NCI-H2081 treated with DMSO at 0.1 percent for 48 hours (cell line): ENCODE measurements at regions not wholly inside any gene's neighbourhood (a gene's known extent, or its start where the extent isn't known, plus 50 kb on each side); places are given as distances from the start of the nearest gene placed in this dataset.

Experiments used
- DNase-seq: peaks from one replicate; lab custom pipeline; 2025; lab: John Stamatoyannopoulos, UW

- no peak for DNase-seq
Measured at GRCh38 chr4:144465546-144465945, 180.4 kb upstream of the HHIP start.

DNA sequence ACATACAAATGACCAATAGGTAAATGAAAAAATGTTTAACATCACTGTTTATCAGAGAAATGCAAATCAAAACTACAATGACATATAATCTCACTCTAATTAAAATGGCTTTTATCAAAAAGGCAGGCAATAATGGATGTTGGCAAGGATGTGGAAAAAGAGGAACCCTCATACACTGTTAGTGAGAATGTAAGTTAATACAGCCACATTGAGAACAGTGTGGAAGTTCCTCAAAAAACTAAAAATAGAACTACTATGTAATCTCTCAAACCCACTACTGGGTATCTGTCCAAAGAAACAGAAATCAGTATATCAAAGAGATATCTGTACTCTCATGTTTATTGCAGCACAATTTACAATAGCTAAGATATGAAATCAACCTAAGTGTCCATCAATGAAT is 165.9 kb upstream of the HHIP start:
- no peak for DNase-seq

- no peak for DNase-seq
Measured at GRCh38 chr4:144489831-144490230, 156.1 kb upstream of the HHIP start.

DNA sequence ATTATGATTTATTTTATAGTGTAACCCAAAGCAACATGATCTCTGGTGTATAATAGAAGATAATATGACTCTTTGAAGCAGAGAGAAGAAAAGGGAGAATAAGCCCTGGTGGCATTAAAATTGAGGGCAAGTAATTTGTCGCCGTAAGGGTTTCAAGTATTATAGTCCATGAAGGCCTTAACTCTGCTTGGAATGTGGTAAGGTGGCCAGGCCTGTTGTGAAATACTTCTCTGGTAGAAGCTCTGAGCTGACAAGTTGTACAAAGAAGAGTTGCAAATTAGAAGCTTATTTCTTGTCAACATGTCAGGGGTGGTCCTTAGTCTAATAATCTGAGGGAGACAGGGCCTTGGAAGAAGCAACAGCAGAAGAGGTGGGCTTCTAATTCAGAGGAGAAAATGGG is 151.7 kb upstream of the HHIP start:
- no peak for DNase-seq

DNA sequence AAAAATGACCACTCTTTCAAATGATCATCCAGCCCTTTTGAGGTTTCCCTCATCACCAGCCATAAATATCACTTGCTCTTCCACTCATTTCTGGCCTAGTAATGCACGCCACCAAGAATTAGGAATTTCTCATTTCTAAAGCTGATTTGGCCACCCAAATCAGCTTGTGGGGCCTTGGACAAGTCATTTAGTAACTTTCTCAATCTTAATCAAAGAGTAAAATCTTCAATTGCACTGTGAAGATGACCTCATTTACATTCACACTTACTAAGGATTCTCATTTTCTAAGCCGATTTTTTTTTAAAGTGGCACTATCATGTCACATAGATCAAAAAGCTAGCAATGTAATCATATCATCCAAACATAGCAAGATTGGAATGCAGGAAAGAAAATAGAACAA is 150.0 kb upstream of the HHIP start:
- no peak for DNase-seq

DNA sequence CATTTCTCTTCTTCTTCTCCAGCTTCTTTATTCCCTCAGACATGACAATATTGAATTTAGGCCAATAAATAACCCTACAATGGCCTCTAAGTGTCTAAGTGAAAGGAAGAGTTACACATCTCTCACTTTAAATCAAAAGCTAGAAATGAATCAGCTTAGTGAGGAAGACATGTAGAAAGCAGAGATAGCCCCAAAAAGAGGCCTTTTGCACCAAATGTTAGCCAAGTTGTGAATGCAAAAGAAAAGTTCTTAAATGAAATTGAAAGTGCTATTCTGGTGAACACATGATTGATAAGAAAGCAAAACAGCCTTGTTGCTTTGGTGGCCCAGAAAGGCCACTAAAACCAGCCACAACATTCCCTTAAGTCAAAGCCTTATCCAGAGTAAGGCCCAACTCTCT is 146.2 kb upstream of the HHIP start:
- no peak for DNase-seq

GRCh38 chr4:144501231-144501780 is 144.7 kb upstream of the HHIP start:
- DNase-seq, result no peak

DNA sequence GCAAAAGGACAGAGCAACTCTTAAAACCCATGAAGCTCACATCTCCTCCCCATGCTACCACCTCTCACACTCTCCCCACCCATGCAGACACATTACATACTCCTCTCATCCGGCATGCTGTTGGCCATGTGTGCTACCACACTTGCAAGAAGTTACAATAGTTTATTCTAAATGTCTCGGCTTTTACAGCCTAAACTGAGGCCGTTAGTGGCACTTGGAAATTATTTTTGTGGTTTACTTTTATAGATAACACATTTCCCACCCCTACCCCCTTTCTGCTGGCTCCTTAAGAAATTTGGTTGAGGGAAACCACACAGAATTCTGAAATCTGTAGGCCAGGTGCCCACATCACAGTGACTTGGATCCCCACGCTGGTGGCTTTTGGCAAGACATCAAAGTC is 141.1 kb upstream of the HHIP start:
- no peak for DNase-seq

DNA sequence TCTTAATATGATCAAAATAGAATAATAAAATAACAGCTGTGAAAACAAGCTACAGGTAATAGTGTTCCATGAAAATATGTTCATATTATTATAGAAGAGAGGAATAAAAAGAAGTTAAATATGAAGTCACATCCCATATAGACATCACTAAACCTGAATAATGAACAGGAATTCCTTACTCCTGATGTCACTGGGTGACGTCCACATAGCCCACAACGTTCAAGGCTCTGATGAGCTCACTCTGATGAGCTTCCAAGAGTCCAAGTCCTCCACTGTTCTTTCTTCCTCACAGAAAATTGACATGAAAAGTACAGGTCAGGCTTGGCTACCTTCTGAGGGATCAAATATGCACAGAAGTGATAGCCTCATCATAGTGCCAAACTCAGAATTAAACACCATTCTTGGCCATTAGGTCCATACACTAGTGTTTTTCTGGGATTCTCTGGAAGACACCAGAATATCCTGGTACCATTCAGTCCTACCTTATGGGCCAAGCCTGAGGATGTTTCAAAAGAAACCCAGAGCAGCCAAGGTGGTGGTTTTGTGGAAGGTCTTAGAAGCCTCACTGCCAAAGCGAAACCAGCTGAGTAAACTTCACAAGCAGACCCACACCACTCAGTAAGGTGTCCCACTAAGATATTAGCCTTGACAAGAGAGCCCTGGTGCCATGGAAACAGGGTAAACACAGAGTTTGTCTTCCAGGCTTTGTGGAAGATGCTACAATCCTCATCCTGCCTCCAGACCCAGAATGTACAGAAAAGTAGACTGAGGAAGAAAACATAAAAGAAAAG is 138.4 kb upstream of the HHIP start:
- DNase-seq, result no peak

GRCh38 chr4:144509088-144510015 is 136.6 kb upstream of the HHIP start:
- DNase-seq, result peak; percentile 40

DNA sequence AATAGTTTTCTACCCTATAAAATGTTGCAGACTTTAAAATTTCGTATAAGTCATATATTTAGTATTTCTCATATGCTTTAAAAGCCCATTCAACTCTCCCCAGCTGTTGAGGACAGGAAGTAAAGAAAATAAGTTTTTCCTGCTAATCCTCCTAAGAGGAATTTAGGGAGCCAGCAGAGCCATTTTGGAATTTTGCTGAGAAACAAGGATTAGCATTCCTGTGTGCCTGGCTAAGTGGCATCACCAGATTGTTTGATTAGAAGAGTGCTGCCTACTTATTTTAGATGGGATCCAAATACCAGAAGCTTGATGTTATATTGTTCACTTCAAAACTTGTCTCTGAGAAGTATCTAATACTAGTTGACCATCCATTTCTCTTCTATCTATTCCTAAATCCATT is 131.2 kb upstream of the HHIP start:
- DNase-seq, result no peak

- no peak for DNase-seq
Measured at GRCh38 chr4:144518181-144518895, 127.6 kb upstream of the HHIP start.

DNA sequence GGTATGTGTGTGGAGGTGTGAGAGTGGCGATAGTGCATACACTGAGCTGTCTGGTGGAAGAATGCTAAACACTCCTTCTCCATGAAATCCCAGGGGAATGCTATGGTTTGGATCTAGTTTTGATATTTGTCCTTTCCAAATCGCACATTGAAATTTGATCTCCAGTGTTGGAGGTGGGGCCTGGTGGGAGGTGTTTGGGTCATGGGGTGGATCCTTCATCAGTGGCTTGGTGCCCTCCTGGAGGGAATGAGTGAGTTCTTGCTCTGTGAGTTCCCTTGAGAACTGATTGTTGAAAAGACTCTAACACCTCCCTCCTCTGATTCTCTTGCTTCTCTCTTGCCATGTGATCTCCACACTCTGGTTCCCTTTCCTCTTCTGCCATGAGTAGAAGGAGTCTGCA is 114.1 kb upstream of the HHIP start:
- no peak for DNase-seq

- no peak for DNase-seq
Measured at GRCh38 chr4:144547678-144548298, 98.2 kb upstream of the HHIP start.

GRCh38 chr4:144556636-144557035 is 89.3 kb upstream of the HHIP start:
- no peak for DNase-seq

GRCh38 chr4:144557404-144557803 is 88.6 kb upstream of the HHIP start:
- DNase-seq, result no peak

GRCh38 chr4:144562019-144562705 is 83.8 kb upstream of the HHIP start:
- DNase-seq, result no peak

DNA sequence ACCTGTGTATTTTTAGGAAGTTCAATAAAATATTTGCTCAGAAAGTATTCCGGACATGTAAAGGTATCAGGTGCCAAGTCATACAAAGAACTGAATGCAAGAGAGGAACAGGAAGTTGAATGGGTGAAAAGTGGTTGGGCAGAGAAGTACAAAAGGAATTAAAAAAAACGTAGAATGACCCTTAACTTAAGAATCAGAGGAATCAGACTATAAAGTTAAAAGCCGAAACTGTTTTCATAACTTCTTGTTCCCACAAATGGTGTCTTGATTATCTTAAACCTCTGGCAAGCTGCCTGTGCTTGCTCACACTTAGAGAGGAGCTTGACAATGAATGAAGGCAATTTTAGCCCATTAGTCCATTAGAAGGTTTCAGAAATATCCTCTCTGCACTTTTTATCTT is 81.6 kb upstream of the HHIP start:
- DNase-seq, result no peak

- no peak for DNase-seq
Measured at GRCh38 chr4:144565527-144566195, 80.3 kb upstream of the HHIP start.

DNA sequence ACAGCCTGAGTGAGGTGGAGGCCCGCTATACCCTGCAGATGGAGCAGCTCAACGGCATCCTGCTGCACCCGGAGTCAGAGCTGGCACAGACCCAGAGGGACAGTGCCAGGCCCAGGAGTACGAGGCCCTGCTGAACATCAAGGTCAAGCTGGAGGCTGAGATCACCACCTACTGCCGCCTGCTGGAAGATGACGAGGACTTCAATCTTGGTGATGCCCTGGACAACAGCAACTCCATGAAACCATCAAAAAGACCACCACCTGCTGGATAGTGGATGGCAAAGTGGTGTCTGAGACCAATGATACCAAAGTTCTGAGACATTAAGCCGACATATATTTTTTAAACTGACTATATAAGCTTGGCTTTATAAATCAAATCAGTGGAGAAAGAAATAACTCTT is 73.3 kb upstream of the HHIP start:
- no peak for DNase-seq

- no peak for DNase-seq
Measured at GRCh38 chr4:144574000-144574399, 72.0 kb upstream of the HHIP start.
